Cardiac muscle cell (in vitro differentiated cells and primary cell): ENCODE measurements at regions not wholly inside any gene's neighbourhood (a gene's known extent, or its start where the extent isn't known, plus 50 kb on each side); places are given as distances from the start of the nearest gene placed in this dataset.

ENCODE experiments used
- DNase-seq, 2 donors: peaks; one replicate each; pipeline versions ENCODE4 v3.0.0 to v3.0.0-alpha.2; 2010 to 2017; ENCODE audit warnings: low read depth in 1 of 2, low spot score in 1 of 2
- H3K27ac ChIP-seq: fragments of 200-600 bp; sonication (generic); 2 replicates; pipeline ENCODE4 v1.5.1; 2016
- H3K27me3 ChIP-seq: fragments of 200-600 bp; sonication (generic); 2 replicates; pipeline ENCODE4 v1.6.0; 2016; ENCODE audit warnings: control low read depth
- H3K36me3 ChIP-seq: fragments of 200-600 bp; sonication (generic); 2 replicates; pipeline ENCODE4 v1.5.1; 2016; ENCODE audit warnings: control low read depth
- H3K4me1 ChIP-seq: fragments of 200-600 bp; sonication (generic); 2 replicates; pipeline ENCODE4 v1.8.1; 2017; ENCODE audit warnings: low read depth, mild to moderate bottlenecking, mixed run types
- H3K4me3 ChIP-seq: fragments of 200-600 bp; sonication (generic); 2 replicates; pipeline ENCODE4 v1.5.1; 2016; ENCODE audit warnings: mild to moderate bottlenecking
- H3K9me3 ChIP-seq: fragments of 200-600 bp; sonication (generic); 2 replicates; pipeline ENCODE4 v1.5.1; 2017; ENCODE audit warnings: low read depth, mild to moderate bottlenecking, control low read depth
- CTCF ChIP-seq: IDR thresholded peaks from 2 replicates; pipeline ENCODE4 v1.5.1; 2012; ENCODE audit warnings: low read depth, mild to moderate bottlenecking, low read length

DNA sequence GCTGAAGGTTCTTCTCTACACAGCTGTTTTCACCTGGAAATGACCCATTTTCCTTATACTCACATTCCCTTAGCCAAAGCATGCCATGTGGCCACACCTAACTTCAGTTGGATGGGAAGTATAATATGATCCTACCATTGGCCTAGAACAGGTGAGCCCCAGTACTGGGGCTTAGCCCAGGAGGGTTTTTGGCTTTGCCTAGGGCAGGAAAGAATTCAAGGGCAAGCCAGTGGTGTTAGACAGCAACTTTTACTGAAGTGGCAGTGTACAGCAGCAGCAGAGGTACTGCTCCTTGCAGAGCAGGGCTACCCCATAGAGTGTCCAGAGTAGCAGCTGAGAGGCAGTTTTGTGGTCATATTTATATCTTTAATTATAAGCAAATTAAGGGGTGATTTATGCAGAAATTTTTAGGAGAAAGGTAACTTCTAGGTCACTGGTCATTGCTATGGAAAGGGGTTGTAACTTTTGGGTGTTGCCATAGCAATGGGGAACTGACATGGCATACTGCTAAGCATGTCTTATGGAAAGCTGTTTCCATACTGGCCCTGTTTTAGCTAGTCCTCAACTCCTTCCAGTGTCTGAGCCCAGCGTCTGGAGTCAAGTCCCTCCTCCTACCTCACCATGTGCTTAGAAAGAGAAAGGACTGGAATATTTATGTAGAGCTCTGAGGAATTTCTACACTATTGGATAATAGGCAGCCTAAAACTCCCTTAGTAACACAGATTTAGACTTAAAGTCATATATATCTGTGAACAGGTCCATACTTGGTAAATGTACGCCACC lies 109.0 kb upstream of the DTNA start:
- DNase-seq, result no peak
- Histone ChIP-seq H3K27me3 (no peaks in the 10 kb centered on the region), H3K9me3 (no peaks in the 10 kb centered on the region), H3K4me3 (no peak overlapping the region), H3K4me1 (peaks cover under 1% of the 10 kb centered on the region), H3K36me3 (no peaks in the 10 kb centered on the region), H3K27ac (no peak overlapping the region)
- no peak for TF ChIP-seq CTCF

- no peak for DNase-seq
- TF ChIP-seq CTCF, result no peak
- H3K9me3 ChIP-seq, result no peaks in the 10 kb centered on the region
- no peaks in the 10 kb centered on the region for H3K36me3 ChIP-seq
- H3K27me3 ChIP-seq, result no peaks in the 10 kb centered on the region
- no peak overlapping the region for H3K4me3 ChIP-seq
- no peak overlapping the region for H3K27ac ChIP-seq
- no peaks in the 10 kb centered on the region for H3K4me1 ChIP-seq
Observed at GRCh38 chr18:34604591-34604990, 105.5 kb upstream of the DTNA start.

- DNase-seq, result no peak
- Histone ChIP-seq H3K27ac (no peak overlapping the region), H3K27me3 (no peaks in the 10 kb centered on the region), H3K4me1 (no peaks in the 10 kb centered on the region), H3K9me3 (no peaks in the 10 kb centered on the region), H3K36me3 (no peaks in the 10 kb centered on the region), H3K4me3 (no peak overlapping the region)
- no peak for TF ChIP-seq CTCF
Observed at GRCh38 chr18:34606851-34607250, 103.2 kb upstream of the DTNA start.

GRCh38 chr18:34608064-34608463 lies 102.0 kb upstream of the DTNA start:
- Histone ChIP-seq H3K27ac (no peak overlapping the region), H3K36me3 (no peaks in the 10 kb centered on the region), H3K27me3 (no peaks in the 10 kb centered on the region), H3K9me3 (no peaks in the 10 kb centered on the region), H3K4me1 (no peaks in the 10 kb centered on the region), H3K4me3 (no peak overlapping the region)
- DNase-seq, result no peak
- TF ChIP-seq CTCF, result no peak

GRCh38 chr18:34609986-34610648 lies 100.0 kb upstream of the DTNA start:
- DNase-seq, result no peak
- Histone ChIP-seq H3K4me1 (no peaks in the 10 kb centered on the region), H3K36me3 (no peaks in the 10 kb centered on the region), H3K9me3 (no peaks in the 10 kb centered on the region), H3K4me3 (no peak overlapping the region), H3K27me3 (no peaks in the 10 kb centered on the region), H3K27ac (no peak overlapping the region)
- TF ChIP-seq CTCF, result no peak
